H9 (cell line): ENCODE measurements at regions not wholly inside any gene's neighbourhood (a gene's known extent, or its start where the extent isn't known, plus 50 kb on each side); places are given as distances from the start of the nearest gene placed in this dataset.

Experiments used
- DNase-seq: peaks from one replicate; pipeline ENCODE4 v3.0.0-alpha.2; 2017
- H2AFZ ChIP-seq: one replicate; pipeline ENCODE4 v1.6.1; 2013; ENCODE audit warnings: mild to moderate bottlenecking, low read length, control low read depth, moderate library complexity
- H2AK5ac ChIP-seq: 2 replicates; pipeline ENCODE4 v1.6.1; 2013; ENCODE audit warnings: low read length, control low read depth, mixed read lengths; ENCODE audit not compliant: insufficient read length
- H2BK120ac ChIP-seq: one replicate; pipeline ENCODE4 v1.6.1; 2013; ENCODE audit warnings: low read depth, mild to moderate bottlenecking, low read length, control low read depth, inconsistent platforms; ENCODE audit not compliant: poor library complexity, severe bottlenecking
- H2BK12ac ChIP-seq: 2 replicates; pipeline ENCODE4 v1.6.1; 2013; ENCODE audit warnings: low read length, control low read depth, mixed read lengths, low read depth; ENCODE audit not compliant: insufficient read length
- H2BK15ac ChIP-seq: 2 replicates; pipeline ENCODE4 v1.6.1; 2013; ENCODE audit warnings: low read depth, low read length, control low read depth
- H2BK20ac ChIP-seq: one replicate; pipeline ENCODE4 v1.6.1; 2013; ENCODE audit warnings: low read depth, mild to moderate bottlenecking, low read length, control low read depth, inconsistent platforms; ENCODE audit not compliant: poor library complexity, severe bottlenecking
- H2BK5ac ChIP-seq: 2 replicates; pipeline ENCODE4 v1.6.1; 2013; ENCODE audit warnings: low read length, control low read depth, mixed read lengths; ENCODE audit not compliant: insufficient read length
- H3K14ac ChIP-seq: 2 replicates; pipeline ENCODE4 v1.6.1; 2013; ENCODE audit warnings: low read length, control low read depth; ENCODE audit not compliant: insufficient read depth
- H3K18ac ChIP-seq: 2 replicates; pipeline ENCODE4 v1.6.1; 2013; ENCODE audit warnings: low read depth, mild to moderate bottlenecking, mixed read lengths, low read length, control low read depth; ENCODE audit not compliant: insufficient read length
- H3K23ac ChIP-seq: 2 replicates; pipeline ENCODE4 v1.6.1; 2013; ENCODE audit warnings: low read length, control low read depth, mixed read lengths, low read depth; ENCODE audit not compliant: insufficient read length
- H3K23me2 ChIP-seq: 2 replicates; pipeline ENCODE4 v1.6.1; 2013; ENCODE audit warnings: low read depth, mild to moderate bottlenecking, mixed read lengths, low read length, control low read depth; ENCODE audit not compliant: insufficient read length, poor library complexity, severe bottlenecking
- H3K27ac ChIP-seq: 2 replicates; pipeline ENCODE4 v1.5.1; 2013; ENCODE audit warnings: low read length, control low read depth, mixed read lengths, low read depth; ENCODE audit not compliant: insufficient read length
- H3K27me3 ChIP-seq: 2 replicates; pipeline ENCODE4 v1.6.1; 2013; ENCODE audit warnings: low read length, control low read depth, inconsistent platforms; ENCODE audit not compliant: insufficient read depth
- H3K4ac ChIP-seq: 2 replicates; pipeline ENCODE4 v1.6.1; 2013; ENCODE audit warnings: low read depth, mild to moderate bottlenecking, control low read depth, inconsistent platforms, low read length, moderate library complexity
- H3K4me1 ChIP-seq: 2 replicates; pipeline ENCODE4 v1.6.1; 2013; ENCODE audit warnings: low read length, control low read depth, inconsistent platforms; ENCODE audit not compliant: insufficient read depth
- H3K4me2 ChIP-seq: 2 replicates; pipeline ENCODE4 v1.6.1; 2013; ENCODE audit warnings: low read length, control low read depth, mixed read lengths; ENCODE audit not compliant: insufficient read length, insufficient read depth
- H3K56ac ChIP-seq: 2 replicates; pipeline ENCODE4 v1.6.1; 2013; ENCODE audit warnings: low read depth, mild to moderate bottlenecking, mixed read lengths, low read length, control low read depth; ENCODE audit not compliant: insufficient read length
- H3K79me1 ChIP-seq: 2 replicates; pipeline ENCODE4 v1.6.1; 2013; ENCODE audit warnings: low read depth, mild to moderate bottlenecking, moderate library complexity, low read length, control low read depth, inconsistent platforms; ENCODE audit not compliant: insufficient read depth, poor library complexity, severe bottlenecking
- H3K79me2 ChIP-seq: 2 replicates; pipeline ENCODE4 v1.6.1; 2013; ENCODE audit warnings: low read length, control low read depth, inconsistent platforms; ENCODE audit not compliant: insufficient read depth
- H3K9ac ChIP-seq: 2 replicates; pipeline ENCODE4 v1.6.1; 2013; ENCODE audit warnings: low read length, control low read depth, mixed read lengths; ENCODE audit not compliant: insufficient read length; ENCODE audit errors: extremely low read depth
- H3K9me3 ChIP-seq: one replicate; pipeline ENCODE4 v1.6.1; 2013; ENCODE audit warnings: low read depth, low read length, inconsistent platforms; ENCODE audit not compliant: control insufficient read depth
- H3T11ph ChIP-seq: one replicate; pipeline ENCODE4 v1.6.1; 2013; ENCODE audit warnings: mild to moderate bottlenecking, low read length, control low read depth, inconsistent platforms
- H4K20me1 ChIP-seq: one replicate; pipeline ENCODE4 v1.6.1; 2013; ENCODE audit not compliant: control insufficient read depth, insufficient read length, insufficient read depth
- H4K5ac ChIP-seq: 2 replicates; pipeline ENCODE4 v1.6.1; 2013; ENCODE audit warnings: low read depth, mild to moderate bottlenecking, mixed read lengths, low read length, control low read depth; ENCODE audit not compliant: insufficient read length
- H4K8ac ChIP-seq: replicated peaks from 2 replicates; pipeline ENCODE4 v1.6.1; 2013; ENCODE audit warnings: low read length, control low read depth, mixed read lengths, low read depth; ENCODE audit not compliant: insufficient read length
- H4K91ac ChIP-seq: 2 replicates; pipeline ENCODE4 v1.6.1; 2013; ENCODE audit warnings: low read depth, mild to moderate bottlenecking, moderate library complexity, mixed read lengths, low read length, control low read depth; ENCODE audit not compliant: insufficient read length
- H3K27ac Mint-ChIP-seq, 3 experiments: 2 replicates in 2 of 3; 3 replicates in 1 of 3; pipeline ENCODE4 v1.8.0; 2020 to 2021; ENCODE audit warnings: mixed read lengths in 3 of 3, mild to moderate bottlenecking in 1 of 3, moderate library complexity in 1 of 3
- H3K27me3 Mint-ChIP-seq: 2 replicates; pipeline ENCODE4 v1.8.0; 2021; ENCODE audit warnings: low read depth, mild to moderate bottlenecking, moderate library complexity, mixed read lengths
- H3K36me3 Mint-ChIP-seq, 3 experiments: 2 replicates in 2 of 3; 3 replicates in 1 of 3; pipeline ENCODE4 v1.8.0; 2020 to 2021; ENCODE audit warnings: low read depth in 3 of 3, mixed read lengths in 3 of 3; ENCODE audit not compliant: insufficient read depth in 1 of 3
- H3K4me1 Mint-ChIP-seq, 2 experiments: 2 replicates each; pipeline ENCODE4 v1.8.0; 2020; ENCODE audit warnings: mixed read lengths in 2 of 2
- H3K4me3 Mint-ChIP-seq, 2 experiments: 2 replicates in 1 of 2; 3 replicates in 1 of 2; pipeline ENCODE4 v1.8.0; 2020 to 2021; ENCODE audit warnings: mild to moderate bottlenecking in 2 of 2, mixed read lengths in 2 of 2, moderate library complexity in 1 of 2
- H3K9me3 Mint-ChIP-seq, 2 experiments: 2 replicates in 1 of 2; 3 replicates in 1 of 2; pipeline ENCODE4 v1.8.0; 2020; ENCODE audit warnings: mild to moderate bottlenecking in 2 of 2, mixed read lengths in 2 of 2, moderate library complexity in 1 of 2
- WGBS: extraction: QIAGEN DNeasy Blood & Tissue Kit; methylation state at CpG from one replicate; pipeline ENCODE4 v1.1.7; 2013; ENCODE audit warnings: missing lambda C conversion rate, low lambda C conversion rate, mixed read lengths; ENCODE audit not compliant: insufficient read length; ENCODE audit errors: extremely low coverage; 5-methylcytosine and 5-hydroxymethylcytosine counted together
- TF ChIP-seq, protein P1 (sequence below): fragments of 200-600 bp; sonication (generic); conservative IDR thresholded peaks from 3 replicates; pipeline ENCODE4 v1.8.0; 2021; ENCODE audit warnings: antibody characterized with exemption, mild to moderate bottlenecking

- no peaks in the 10 kb centered on the region for H3K27me3 ChIP-seq
- H4K91ac ChIP-seq, result no peak overlapping the region
- H3K56ac ChIP-seq, result no peak overlapping the region
- H3K18ac ChIP-seq, result no peak overlapping the region
- peaks cover 2% of the 10 kb centered on the region; the same call in 1 of the 2 replicates for H3K4me1 ChIP-seq
- H2AK5ac ChIP-seq, result no peak overlapping the region
- H2BK12ac ChIP-seq, result peak overlapping the region; percentile 33
- no peak overlapping the region for H3K27ac Mint-ChIP-seq
- H2BK5ac ChIP-seq, result no peak overlapping the region
- peak; percentile 44 for DNase-seq
- peaks cover 4 to 6% of the 10 kb centered on the region in 2 experiments for H3K9me3 Mint-ChIP-seq
- no peak overlapping the region for H2BK120ac ChIP-seq
- no peak overlapping the region for H2BK15ac ChIP-seq
- H3K27ac ChIP-seq, result no peak overlapping the region
- H3K4ac ChIP-seq, result no peak overlapping the region
- TF ChIP-seq, protein P1, sequence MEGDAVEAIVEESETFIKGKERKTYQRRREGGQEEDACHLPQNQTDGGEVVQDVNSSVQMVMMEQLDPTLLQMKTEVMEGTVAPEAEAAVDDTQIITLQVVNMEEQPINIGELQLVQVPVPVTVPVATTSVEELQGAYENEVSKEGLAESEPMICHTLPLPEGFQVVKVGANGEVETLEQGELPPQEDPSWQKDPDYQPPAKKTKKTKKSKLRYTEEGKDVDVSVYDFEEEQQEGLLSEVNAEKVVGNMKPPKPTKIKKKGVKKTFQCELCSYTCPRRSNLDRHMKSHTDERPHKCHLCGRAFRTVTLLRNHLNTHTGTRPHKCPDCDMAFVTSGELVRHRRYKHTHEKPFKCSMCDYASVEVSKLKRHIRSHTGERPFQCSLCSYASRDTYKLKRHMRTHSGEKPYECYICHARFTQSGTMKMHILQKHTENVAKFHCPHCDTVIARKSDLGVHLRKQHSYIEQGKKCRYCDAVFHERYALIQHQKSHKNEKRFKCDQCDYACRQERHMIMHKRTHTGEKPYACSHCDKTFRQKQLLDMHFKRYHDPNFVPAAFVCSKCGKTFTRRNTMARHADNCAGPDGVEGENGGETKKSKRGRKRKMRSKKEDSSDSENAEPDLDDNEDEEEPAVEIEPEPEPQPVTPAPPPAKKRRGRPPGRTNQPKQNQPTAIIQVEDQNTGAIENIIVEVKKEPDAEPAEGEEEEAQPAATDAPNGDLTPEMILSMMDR, result peak; percentile 55
- peaks cover 3 to 7% of the 10 kb centered on the region in 2 experiments; a peak in 3 of 4 replicates for H3K4me1 Mint-ChIP-seq
- H3K36me3 Mint-ChIP-seq, result peaks cover 1 to 5% (median 3%) of the 10 kb centered on the region in 3 experiments; a peak in 5 of 7 replicates
- H2BK20ac ChIP-seq, result no peak overlapping the region
- no peak overlapping the region for H3K4me3 Mint-ChIP-seq
- H2AFZ ChIP-seq, result no peak overlapping the region
- H3K23me2 ChIP-seq, result no peaks in the 10 kb centered on the region
- no peak overlapping the region for H3K14ac ChIP-seq
- no peaks in the 10 kb centered on the region for H3K79me1 ChIP-seq
- no peaks in the 10 kb centered on the region for H3K9me3 ChIP-seq
- no CpG with 5 or more reads among the region's 2 CpGs for WGBS
- H3K9ac ChIP-seq, result no peak overlapping the region
- H3K79me2 ChIP-seq, result no peaks in the 10 kb centered on the region
- no peak overlapping the region for H4K5ac ChIP-seq
- H3K4me2 ChIP-seq, result no peak overlapping the region
- no peaks in the 10 kb centered on the region for H4K20me1 ChIP-seq
- no peak overlapping the region for H3K23ac ChIP-seq
- no peak overlapping the region for H3T11ph ChIP-seq
- no peaks in the 10 kb centered on the region for H3K27me3 Mint-ChIP-seq
- no peak overlapping the region for H4K8ac ChIP-seq
Measured at GRCh38 chr3:191768421-191768820, 307.5 kb downstream of the PYDC2 start.
